ENCODE measurements at regions not wholly inside any gene's neighbourhood (a gene's known extent, or its start where the extent isn't known, plus 50 kb on each side); places are given as distances from the start of the nearest gene placed in this dataset.

DNA sequence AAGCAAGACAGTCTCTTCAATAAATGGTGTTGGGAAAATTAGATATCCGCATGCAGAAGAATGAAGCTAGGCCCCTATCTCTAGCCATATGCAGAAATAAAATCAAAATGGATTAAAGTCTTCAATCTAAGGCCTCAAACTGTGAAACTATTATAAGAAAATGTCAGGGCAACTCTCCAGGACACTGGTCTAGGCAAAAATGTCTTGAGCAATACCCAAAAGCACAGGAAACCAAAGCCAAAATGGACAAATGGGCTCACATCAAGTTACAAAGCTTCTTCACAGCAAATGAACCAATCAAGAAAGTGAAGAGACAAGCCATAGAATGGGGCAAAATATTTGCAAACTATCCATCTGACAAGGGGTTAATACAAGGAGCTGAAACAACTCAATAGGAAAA, 338.8 kb downstream of the NNT start:
- Histone ChIP-seq H3K36me3 (ENCODE audit: insufficient read depth, low read length) (no peaks in the 10 kb centered on the region), H3K9me3 (ENCODE audit: control insufficient read depth, insufficient read depth, low read length) (peaks cover 9% of the 10 kb centered on the region), H3K9ac (ENCODE audit: low read depth, low read length) (no peak overlapping the region), H3K4me1 (ENCODE audit: insufficient read depth, low read length) (no peaks in the 10 kb centered on the region)

GRCh38 chr5:43940562-43940961, 337.6 kb downstream of the NNT start:
- Histone ChIP-seq H3K4me1 (ENCODE audit: insufficient read depth, low read length) (no peaks in the 10 kb centered on the region), H3K36me3 (ENCODE audit: insufficient read depth, low read length) (no peaks in the 10 kb centered on the region), H3K9me3 (ENCODE audit: control insufficient read depth, insufficient read depth, low read length) (peaks cover 4% of the 10 kb centered on the region), H3K9ac (ENCODE audit: low read depth, low read length) (no peak overlapping the region)

DNA sequence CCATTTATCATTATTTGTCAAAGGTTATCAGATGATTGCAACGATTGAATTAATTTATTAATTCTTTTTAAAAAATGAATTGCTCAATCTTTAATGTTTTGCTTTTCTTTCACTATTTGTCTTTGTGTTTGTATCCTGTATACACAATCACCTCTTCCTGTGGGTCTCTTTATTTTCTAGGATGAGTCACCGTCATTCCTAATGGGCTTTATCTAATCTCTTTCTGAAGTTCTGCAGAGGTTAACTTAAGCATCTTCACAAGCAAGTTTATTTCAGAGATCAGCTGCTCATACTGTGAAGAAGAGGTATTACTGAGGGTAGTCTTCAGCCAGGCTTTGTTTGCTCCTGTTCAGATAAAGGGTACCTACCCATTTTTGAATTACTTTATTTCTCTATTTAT, 323.9 kb downstream of the NNT start:
- Histone ChIP-seq H3K36me3 (ENCODE audit: insufficient read depth, low read length) (no peaks in the 10 kb centered on the region), H3K4me1 (ENCODE audit: insufficient read depth, low read length) (no peaks in the 10 kb centered on the region), H3K9ac (ENCODE audit: low read depth, low read length) (no peak overlapping the region), H3K9me3 (ENCODE audit: control insufficient read depth, insufficient read depth, low read length) (no peaks in the 10 kb centered on the region)

DNA sequence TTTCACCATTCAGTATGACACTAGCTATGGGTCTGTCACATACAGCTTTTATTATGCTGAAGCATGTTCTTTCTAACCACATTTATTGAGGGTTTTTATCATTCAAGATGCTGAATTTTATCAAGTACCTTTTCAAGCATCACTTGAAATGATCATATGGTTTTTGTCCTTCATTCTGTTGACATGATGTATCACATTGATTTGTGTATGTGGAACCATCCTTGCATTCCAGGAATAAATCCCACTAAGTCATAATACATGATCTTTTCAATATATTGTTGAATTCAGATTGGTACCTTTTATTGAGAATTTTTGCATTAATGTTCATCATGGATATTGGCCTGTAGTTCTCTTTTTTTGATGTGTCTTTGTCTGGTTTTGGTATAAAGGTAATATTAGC, 317.4 kb downstream of the NNT start:
- H3K4me1 ChIP-seq (ENCODE audit: insufficient read depth, low read length): no peaks in the 10 kb centered on the region
- H3K36me3 ChIP-seq (ENCODE audit: insufficient read depth, low read length): no peaks in the 10 kb centered on the region
- H3K9me3 ChIP-seq (ENCODE audit: control insufficient read depth, insufficient read depth, low read length): peaks cover 8% of the 10 kb centered on the region; the same call in 1 of the 2 replicates
- no peak overlapping the region for H3K9ac ChIP-seq (ENCODE audit: low read depth, low read length)

DNA sequence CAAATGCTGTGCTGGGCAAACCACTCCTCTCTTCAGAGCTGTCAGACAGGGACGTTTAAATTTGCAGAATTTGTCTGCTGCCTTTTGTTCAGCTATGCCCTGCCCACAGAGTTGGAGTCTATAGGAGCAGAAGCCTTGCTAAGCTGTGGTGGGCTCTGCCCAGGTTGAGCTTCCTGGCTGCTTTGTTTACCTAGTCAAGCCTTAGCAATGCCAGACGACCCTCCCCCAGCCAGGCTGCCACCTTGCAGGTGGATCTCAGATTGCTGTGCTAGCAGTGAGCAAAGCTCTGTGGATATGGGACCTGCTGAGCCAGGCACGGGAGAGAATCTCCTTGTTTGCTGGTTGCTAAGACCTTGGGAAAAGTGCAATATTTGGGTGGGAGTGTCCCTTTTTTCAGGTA, 314.9 kb downstream of the NNT start:
- Histone ChIP-seq H3K36me3 (ENCODE audit: insufficient read depth, low read length) (no peaks in the 10 kb centered on the region), H3K9me3 (ENCODE audit: control insufficient read depth, insufficient read depth, low read length) (peaks cover 8% of the 10 kb centered on the region; the same call in 1 of the 2 replicates)

GRCh38 chr5:43903129-43903528, 300.1 kb downstream of the NNT start:
- no peaks in the 10 kb centered on the region for H3K9me3 ChIP-seq (ENCODE audit: control insufficient read depth, insufficient read depth, low read length)
- no peaks in the 10 kb centered on the region for H3K4me1 ChIP-seq (ENCODE audit: insufficient read depth, low read length)
- no peak overlapping the region for H3K9ac ChIP-seq (ENCODE audit: low read depth, low read length)
- H3K36me3 ChIP-seq (ENCODE audit: insufficient read depth, low read length): no peaks in the 10 kb centered on the region

More for the DNA sequence above, 314.9 kb downstream of the NNT start:
- Histone ChIP-seq H3K4me1 (ENCODE audit: insufficient read depth, low read length) (no peaks in the 10 kb centered on the region), H3K9ac (ENCODE audit: low read depth, low read length) (no peak overlapping the region)

DNA sequence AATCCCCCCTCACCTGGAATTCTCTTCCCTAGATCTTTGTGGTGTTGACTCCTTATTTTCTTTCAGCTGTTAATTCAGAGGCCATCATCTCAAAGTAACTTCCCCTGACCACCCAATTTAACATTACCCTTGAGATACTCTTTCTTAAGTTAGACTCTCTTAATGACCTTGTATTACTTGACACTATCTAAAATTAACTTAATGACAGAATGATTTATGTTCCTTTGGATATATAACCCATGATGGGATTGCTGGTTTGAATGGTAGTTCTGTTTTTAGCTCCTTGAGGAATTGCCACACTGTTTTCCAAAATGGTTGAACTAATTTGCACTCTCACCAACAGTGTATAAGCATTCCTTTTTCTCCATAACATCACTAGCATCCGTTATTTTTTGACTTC, 298.0 kb downstream of the NNT start:
- Histone ChIP-seq H3K4me1 (ENCODE audit: insufficient read depth, low read length) (no peaks in the 10 kb centered on the region), H3K9me3 (ENCODE audit: control insufficient read depth, insufficient read depth, low read length) (no peaks in the 10 kb centered on the region), H3K9ac (ENCODE audit: low read depth, low read length) (no peak overlapping the region), H3K36me3 (ENCODE audit: insufficient read depth, low read length) (no peaks in the 10 kb centered on the region)

DNA sequence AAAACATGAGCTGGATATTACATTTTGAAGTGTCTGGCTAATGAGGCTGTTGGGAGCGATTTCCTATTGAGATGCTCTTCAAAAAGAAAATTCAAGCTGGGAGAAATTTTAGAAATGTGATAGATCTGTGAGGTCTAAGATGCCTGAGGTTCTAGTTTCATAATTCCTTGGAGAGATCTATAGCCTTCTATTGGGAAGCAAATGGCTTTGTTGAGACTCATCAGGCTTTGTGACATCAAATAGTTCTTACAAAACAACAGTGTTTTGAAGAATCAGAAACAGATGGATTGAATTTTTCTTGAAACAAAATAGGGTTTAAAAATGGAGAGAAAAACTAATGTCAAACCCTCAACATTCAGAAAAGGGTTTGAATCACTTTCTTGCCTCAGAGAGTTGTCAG, 292.9 kb downstream of the NNT start:
- H3K9me3 ChIP-seq (ENCODE audit: control insufficient read depth, insufficient read depth, low read length): no peaks in the 10 kb centered on the region
- no peaks in the 10 kb centered on the region for H3K36me3 ChIP-seq (ENCODE audit: insufficient read depth, low read length)
- no peaks in the 10 kb centered on the region for H3K4me1 ChIP-seq (ENCODE audit: insufficient read depth, low read length)
- H3K9ac ChIP-seq (ENCODE audit: low read depth, low read length): no peak overlapping the region

- Histone ChIP-seq H3K36me3 (ENCODE audit: insufficient read depth, low read length) (no peaks in the 10 kb centered on the region), H3K9ac (ENCODE audit: low read depth, low read length) (no peak overlapping the region), H3K9me3 (ENCODE audit: control insufficient read depth, insufficient read depth, low read length) (no peaks in the 10 kb centered on the region), H3K4me1 (ENCODE audit: insufficient read depth, low read length) (no peaks in the 10 kb centered on the region)
Measured at GRCh38 chr5:43893951-43894684, 291.1 kb downstream of the NNT start.

GRCh38 chr5:43891112-43891511, 288.1 kb downstream of the NNT start:
- Histone ChIP-seq H3K9me3 (ENCODE audit: control insufficient read depth, insufficient read depth, low read length) (no peaks in the 10 kb centered on the region), H3K9ac (ENCODE audit: low read depth, low read length) (no peak overlapping the region), H3K36me3 (ENCODE audit: insufficient read depth, low read length) (no peaks in the 10 kb centered on the region), H3K4me1 (ENCODE audit: insufficient read depth, low read length) (no peaks in the 10 kb centered on the region)

GRCh38 chr5:43889233-43889632, 286.3 kb downstream of the NNT start:
- Histone ChIP-seq H3K36me3 (ENCODE audit: insufficient read depth, low read length) (no peaks in the 10 kb centered on the region), H3K4me1 (ENCODE audit: insufficient read depth, low read length) (no peaks in the 10 kb centered on the region; the same call in 1 of the 2 replicates), H3K9ac (ENCODE audit: low read depth, low read length) (no peak overlapping the region), H3K9me3 (ENCODE audit: control insufficient read depth, insufficient read depth, low read length) (no peaks in the 10 kb centered on the region)

DNA sequence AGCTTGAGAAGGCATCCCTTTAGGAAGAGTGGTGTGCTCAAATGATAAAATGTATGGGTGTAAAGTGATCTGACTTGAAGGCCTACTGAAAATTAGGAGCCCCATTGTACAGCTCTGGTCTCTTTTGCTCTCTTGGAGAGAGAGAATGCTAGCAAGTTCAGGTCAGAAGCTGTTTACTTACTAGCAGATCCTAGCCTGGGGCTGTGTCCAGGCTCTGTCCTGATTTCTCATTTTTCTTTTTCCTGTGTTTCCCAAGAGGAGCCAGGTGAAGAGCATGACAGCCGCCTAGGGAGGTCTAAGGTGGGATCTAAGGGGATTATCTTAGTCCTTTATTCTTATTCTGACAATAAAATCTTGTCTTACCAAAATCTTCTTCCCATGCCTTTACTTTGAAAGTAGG, 272.8 kb downstream of the NNT start:
- Histone ChIP-seq H3K9me3 (ENCODE audit: control insufficient read depth, insufficient read depth, low read length) (no peaks in the 10 kb centered on the region), H3K36me3 (ENCODE audit: insufficient read depth, low read length) (no peaks in the 10 kb centered on the region), H3K9ac (ENCODE audit: low read depth, low read length) (no peak overlapping the region), H3K4me1 (ENCODE audit: insufficient read depth, low read length) (no peaks in the 10 kb centered on the region)

- H3K9ac ChIP-seq (ENCODE audit: low read depth, low read length): no peak overlapping the region
Measured at GRCh38 chr5:43874772-43875171, 271.8 kb downstream of the NNT start.

DNA sequence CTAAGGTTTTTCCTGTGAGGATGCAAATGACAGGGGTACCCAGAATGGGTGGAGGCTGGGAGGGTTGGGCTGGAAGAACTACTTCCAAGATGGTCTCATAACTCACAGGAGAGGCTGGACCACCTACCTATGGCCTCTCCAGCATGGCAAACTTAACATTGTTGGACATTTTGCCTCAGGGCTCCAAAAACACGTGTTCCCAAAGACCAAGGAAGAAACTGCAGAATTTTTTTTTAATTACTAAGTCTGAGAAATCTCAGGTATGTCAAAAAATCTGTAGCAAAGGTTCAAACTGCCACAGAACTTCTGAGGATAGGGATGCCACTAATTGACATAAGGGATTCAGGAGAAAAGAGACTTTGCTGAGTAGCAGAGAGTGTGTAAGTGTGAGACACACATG, 270.8 kb downstream of the NNT start:
- no peaks in the 10 kb centered on the region for H3K36me3 ChIP-seq (ENCODE audit: insufficient read depth, low read length)
- H3K9ac ChIP-seq (ENCODE audit: low read depth, low read length): no peak overlapping the region
- no peaks in the 10 kb centered on the region for H3K4me1 ChIP-seq (ENCODE audit: insufficient read depth, low read length)
- H3K9me3 ChIP-seq (ENCODE audit: control insufficient read depth, insufficient read depth, low read length): no peaks in the 10 kb centered on the region

More at GRCh38 chr5:43874772-43875171, 271.8 kb downstream of the NNT start:
- no peaks in the 10 kb centered on the region for H3K9me3 ChIP-seq (ENCODE audit: control insufficient read depth, insufficient read depth, low read length)
- H3K36me3 ChIP-seq (ENCODE audit: insufficient read depth, low read length): no peaks in the 10 kb centered on the region
- H3K4me1 ChIP-seq (ENCODE audit: insufficient read depth, low read length): no peaks in the 10 kb centered on the region

- no peaks in the 10 kb centered on the region for H3K36me3 ChIP-seq (ENCODE audit: insufficient read depth, low read length)
- H3K9ac ChIP-seq (ENCODE audit: low read depth, low read length): no peak overlapping the region
- H3K4me1 ChIP-seq (ENCODE audit: insufficient read depth, low read length): peaks cover 4% of the 10 kb centered on the region; the same call in 1 of the 2 replicates
- no peaks in the 10 kb centered on the region for H3K9me3 ChIP-seq (ENCODE audit: control insufficient read depth, insufficient read depth, low read length)
Measured at GRCh38 chr5:43859309-43859708, 256.3 kb downstream of the NNT start.

Measured in ES-I3 (cell line).